Esophagus muscularis mucosa (tissue), 4 donors: ENCODE measurements at regions not wholly inside any gene's neighbourhood (a gene's known extent, or its start where the extent isn't known, plus 50 kb on each side); places are given as distances from the start of the nearest gene placed in this dataset.

Experiments used
- CTCF ChIP-seq, 3 experiments: fragments of 200-600 bp in 2 of 3; fragments of 450-650 bp in 1 of 3; sonication (generic) in 2 of 3; IDR thresholded peaks; one replicate each; pipeline ENCODE4 v1.5.1; 2017 to 2019; ENCODE audit warnings: antibody characterized with exemption in 3 of 3, mild to moderate bottlenecking in 2 of 3, moderate library complexity in 1 of 3
- EP300 ChIP-seq: sonication (generic); formaldehyde crosslinking; IDR thresholded peaks from one replicate; pipeline ENCODE4 v1.6.1; 2017; ENCODE audit warnings: antibody characterized with exemption
- POLR2A ChIP-seq: fragments of 450-650 bp; IDR thresholded peaks from one replicate; pipeline ENCODE4 v1.6.1; 2017; ENCODE audit warnings: antibody characterized with exemption, moderate library complexity, mild to moderate bottlenecking, low read depth
- POLR2AphosphoS5 ChIP-seq, 2 donors: sonication (generic); formaldehyde crosslinking; IDR thresholded peaks; one replicate each; pipeline ENCODE4 v1.6.1; 2017; ENCODE audit warnings: antibody characterized with exemption in 2 of 2

GRCh38 chr7:8938044-8938805 is 504.8 kb downstream of the NXPH1 start:
- TF ChIP-seq CTCF (IDR thresholded peaks at IDR 0.05) (no peak), POLR2AphosphoS5 (IDR thresholded peaks at IDR 0.05) (no peak), POLR2A (no peak), EP300 (no peak)
